ENCODE measurements at regions not wholly inside any gene's neighbourhood (a gene's known extent, or its start where the extent isn't known, plus 50 kb on each side); places are given as distances from the start of the nearest gene placed in this dataset.

- DNase-seq = no peak
Observed at GRCh38 chr6:88232753-88233152, 66.6 kb upstream of the CNR1 start.

GRCh38 chr6:88223298-88223697 lies 57.2 kb upstream of the CNR1 start:
- no peak for DNase-seq

GRCh38 chr6:88220493-88220892 lies 54.3 kb upstream of the CNR1 start:
- no peak for DNase-seq

- no peak for DNase-seq
Observed at GRCh38 chr6:88216182-88216581, 50.0 kb upstream of the CNR1 start.
